ENCODE measurements at regions not wholly inside any gene's neighbourhood (a gene's known extent, or its start where the extent isn't known, plus 50 kb on each side); places are given as distances from the start of the nearest gene placed in this dataset.

DNA sequence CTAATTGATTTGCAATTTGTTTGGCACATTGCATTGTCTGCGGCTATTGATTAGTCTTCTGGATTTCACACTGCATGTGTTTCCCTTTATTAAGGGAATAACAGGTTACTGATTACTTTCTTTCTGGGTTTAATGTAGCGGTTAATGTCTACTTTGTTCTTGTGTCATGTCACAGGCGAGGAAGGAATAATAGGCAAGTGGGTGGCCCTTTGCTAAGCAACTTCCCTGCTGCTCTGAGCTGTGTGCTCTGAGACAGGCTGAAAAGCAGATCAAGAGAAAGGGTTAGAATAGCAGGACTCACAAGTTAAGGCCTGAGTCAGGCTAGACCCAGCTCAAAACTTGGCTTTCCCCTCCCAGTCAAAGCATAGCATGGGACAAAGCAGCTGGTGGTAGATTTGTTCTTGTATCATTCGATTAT lies 77.2 kb downstream of the NKX2-1 start:
- Histone ChIP-seq H3K27me3 (ENCODE audit: control insufficient read depth in 1 of 2, insufficient read depth in 2 of 2, low read length in 2 of 2) (peaks cover 0 to 4% of the 10 kb centered on the region in 2 experiments), H3K27ac (ENCODE audit: low read depth in 1 of 2, low read length in 2 of 2) (no peak overlapping the region), H3K36me3 (ENCODE audit: insufficient read depth, low read length) (no peaks in the 10 kb centered on the region), H3K9me3 (ENCODE audit: control insufficient read depth in 1 of 2, insufficient read depth in 1 of 2, low read length in 2 of 2) (no peaks in the 10 kb centered on the region), H3K4me1 (ENCODE audit: insufficient read depth, low read length) (no peaks in the 10 kb centered on the region), H3K4me3 (ENCODE audit: low read length) (no peak overlapping the region)
- intact Hi-C loops (cut with DNase I, micrococcal nuclease) = no loop called here
- ChIA-PET CTCF (no interaction called here), POLR2A (no interaction called here)
- TF ChIP-seq, protein P1, sequence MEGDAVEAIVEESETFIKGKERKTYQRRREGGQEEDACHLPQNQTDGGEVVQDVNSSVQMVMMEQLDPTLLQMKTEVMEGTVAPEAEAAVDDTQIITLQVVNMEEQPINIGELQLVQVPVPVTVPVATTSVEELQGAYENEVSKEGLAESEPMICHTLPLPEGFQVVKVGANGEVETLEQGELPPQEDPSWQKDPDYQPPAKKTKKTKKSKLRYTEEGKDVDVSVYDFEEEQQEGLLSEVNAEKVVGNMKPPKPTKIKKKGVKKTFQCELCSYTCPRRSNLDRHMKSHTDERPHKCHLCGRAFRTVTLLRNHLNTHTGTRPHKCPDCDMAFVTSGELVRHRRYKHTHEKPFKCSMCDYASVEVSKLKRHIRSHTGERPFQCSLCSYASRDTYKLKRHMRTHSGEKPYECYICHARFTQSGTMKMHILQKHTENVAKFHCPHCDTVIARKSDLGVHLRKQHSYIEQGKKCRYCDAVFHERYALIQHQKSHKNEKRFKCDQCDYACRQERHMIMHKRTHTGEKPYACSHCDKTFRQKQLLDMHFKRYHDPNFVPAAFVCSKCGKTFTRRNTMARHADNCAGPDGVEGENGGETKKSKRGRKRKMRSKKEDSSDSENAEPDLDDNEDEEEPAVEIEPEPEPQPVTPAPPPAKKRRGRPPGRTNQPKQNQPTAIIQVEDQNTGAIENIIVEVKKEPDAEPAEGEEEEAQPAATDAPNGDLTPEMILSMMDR (IDR thresholded peaks at IDR 0.05) = no peak
- Mint-ChIP-seq H3K27ac (no peak overlapping the region), H3K4me1 (ENCODE audit: low read depth) (no peaks in the 10 kb centered on the region), H3K9me3 (no peaks in the 10 kb centered on the region), H3K27me3 (peaks cover 30% of the 10 kb centered on the region), H3K36me3 (ENCODE audit: low read depth) (no peaks in the 10 kb centered on the region), H3K4me3 (no peak overlapping the region)
- DNase-seq (no peak), ATAC-seq (ENCODE audit: poor library complexity) (no peak)

DNA sequence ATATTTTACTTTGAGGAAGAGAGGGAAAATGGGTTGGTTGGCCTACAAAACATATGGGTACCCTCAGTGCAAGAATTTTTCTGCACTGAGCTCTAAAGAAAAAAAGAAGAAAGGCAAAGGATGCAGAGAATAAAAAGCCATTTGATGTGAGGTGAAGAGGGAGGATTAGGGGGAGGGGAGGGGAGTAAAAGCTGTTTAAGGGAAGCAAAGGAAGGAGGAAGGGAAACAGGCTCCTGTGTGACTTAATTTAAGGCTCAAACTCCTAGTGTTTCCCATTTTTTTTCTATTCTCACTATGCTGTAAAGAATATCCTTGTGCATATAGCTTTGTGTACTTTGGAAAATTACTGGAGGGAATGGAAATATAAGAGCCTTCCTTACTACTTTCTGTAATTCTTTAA lies 78.7 kb downstream of the NKX2-1 start:
- DNase-seq (no peak), ATAC-seq (ENCODE audit: poor library complexity) (no peak)
- no peaks in the 10 kb centered on the region for H3K36me3 Mint-ChIP-seq (ENCODE audit: low read depth)
- H3K27me3 Mint-ChIP-seq = peaks cover 39% of the 10 kb centered on the region
- no peak overlapping the region for H3K4me3 Mint-ChIP-seq
- H3K9me3 ChIP-seq (ENCODE audit: control insufficient read depth in 1 of 2, insufficient read depth in 1 of 2, low read length in 2 of 2) = no peaks in the 10 kb centered on the region
- TF ChIP-seq, protein P1 (IDR thresholded peaks at IDR 0.05) = no peak
- H3K27ac ChIP-seq (ENCODE audit: low read depth in 1 of 2, low read length in 2 of 2) = no peak overlapping the region
- peaks cover 0 to 8% of the 10 kb centered on the region in 2 experiments for H3K27me3 ChIP-seq (ENCODE audit: control insufficient read depth in 1 of 2, insufficient read depth in 2 of 2, low read length in 2 of 2)
- no peaks in the 10 kb centered on the region for H3K36me3 ChIP-seq (ENCODE audit: insufficient read depth, low read length)
- no peaks in the 10 kb centered on the region for H3K9me3 Mint-ChIP-seq
- H3K4me1 Mint-ChIP-seq (ENCODE audit: low read depth) = no peaks in the 10 kb centered on the region
- intact Hi-C loops (cut with DNase I, micrococcal nuclease) = no loop called here
- H3K4me3 ChIP-seq (ENCODE audit: low read length) = no peak overlapping the region
- H3K27ac Mint-ChIP-seq = no peak overlapping the region
- POLR2A ChIA-PET = no interaction called here
- H3K4me1 ChIP-seq (ENCODE audit: insufficient read depth, low read length) = no peaks in the 10 kb centered on the region
- CTCF ChIA-PET = no interaction called here

DNA sequence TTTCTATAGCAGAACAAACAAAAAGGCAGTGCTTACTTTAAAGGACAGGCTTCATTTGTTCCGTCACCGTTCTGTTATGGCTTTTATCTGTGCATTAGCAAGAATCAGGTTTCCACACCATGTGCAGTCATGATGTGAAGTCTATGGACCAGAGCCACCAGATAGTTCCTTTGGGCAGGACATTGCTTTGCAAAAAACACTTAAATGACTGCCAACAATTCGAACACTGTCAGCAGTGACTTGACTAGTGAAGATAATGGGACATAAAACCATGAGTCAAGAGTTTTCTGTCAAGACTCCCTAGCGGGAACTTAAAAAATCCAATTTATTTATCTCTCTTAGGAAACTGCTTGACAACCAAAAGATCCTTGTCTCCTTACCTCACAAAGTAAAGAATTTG lies 80.3 kb downstream of the NKX2-1 start:
- TF ChIP-seq, protein P1 (IDR thresholded peaks at IDR 0.05) = no peak
- Mint-ChIP-seq H3K4me1 (ENCODE audit: low read depth) (no peaks in the 10 kb centered on the region), H3K4me3 (no peak overlapping the region), H3K9me3 (no peaks in the 10 kb centered on the region), H3K36me3 (ENCODE audit: low read depth) (no peaks in the 10 kb centered on the region), H3K27ac (no peak overlapping the region), H3K27me3 (peaks cover 40% of the 10 kb centered on the region)
- H3K4me1 ChIP-seq (ENCODE audit: insufficient read depth, low read length) = no peaks in the 10 kb centered on the region
- H3K27ac ChIP-seq (ENCODE audit: low read depth in 1 of 2, low read length in 2 of 2) = no peak overlapping the region
- intact Hi-C loops (cut with DNase I, micrococcal nuclease) = no loop called here
- peaks cover 0 to 8% of the 10 kb centered on the region in 2 experiments for H3K27me3 ChIP-seq (ENCODE audit: control insufficient read depth in 1 of 2, insufficient read depth in 2 of 2, low read length in 2 of 2)
- H3K4me3 ChIP-seq (ENCODE audit: low read length) = no peak overlapping the region
- ChIA-PET POLR2A (no interaction called here), CTCF (no interaction called here)
- no peaks in the 10 kb centered on the region for H3K36me3 ChIP-seq (ENCODE audit: insufficient read depth, low read length)
- no peaks in the 10 kb centered on the region for H3K9me3 ChIP-seq (ENCODE audit: control insufficient read depth in 1 of 2, insufficient read depth in 1 of 2, low read length in 2 of 2)
- ATAC-seq (ENCODE audit: poor library complexity) (no peak), DNase-seq (no peak)
